Smooth muscle cell (in vitro differentiated cells): ENCODE measurements at regions not wholly inside any gene's neighbourhood (a gene's known extent, or its start where the extent isn't known, plus 50 kb on each side); places are given as distances from the start of the nearest gene placed in this dataset.

Experiments used
- DNase-seq: peaks from one replicate; lab custom pipeline; 2025; ENCODE audit not compliant: unreplicated experiment; lab: John Stamatoyannopoulos, UW
- H2AFZ ChIP-seq: fragments of 200-600 bp; sonication (generic); 2 replicates; pipeline ENCODE4 v1.6.0; 2016; ENCODE audit warnings: antibody characterized with exemption, low read depth, mild to moderate bottlenecking
- H3F3A ChIP-seq: fragments of 200-600 bp; sonication (generic); 2 replicates; pipeline ENCODE4 v1.6.0; 2017; ENCODE audit warnings: antibody characterized with exemption, low read depth
- H3K27ac ChIP-seq: fragments of 200-600 bp; sonication (generic); 2 replicates; pipeline ENCODE4 v1.5.1; 2016; ENCODE audit warnings: low read depth, mild to moderate bottlenecking
- H3K27me3 ChIP-seq: fragments of 200-600 bp; sonication (generic); 2 replicates; pipeline ENCODE4 v1.6.1; 2016; ENCODE audit warnings: low read depth, mild to moderate bottlenecking
- H3K36me3 ChIP-seq: fragments of 200-600 bp; sonication (generic); 2 replicates; pipeline ENCODE4 v1.5.1; 2016; ENCODE audit warnings: low read depth
- H3K4me1 ChIP-seq: fragments of 200-600 bp; sonication (generic); 2 replicates; pipeline ENCODE4 v1.5.1; 2016; ENCODE audit warnings: low read depth
- H3K4me2 ChIP-seq: fragments of 200-600 bp; sonication (generic); 2 replicates; pipeline ENCODE4 v1.6.0; 2016; ENCODE audit warnings: mild to moderate bottlenecking
- H3K4me3 ChIP-seq: fragments of 200-600 bp; sonication (generic); 2 replicates; pipeline ENCODE4 v1.5.1; 2016; ENCODE audit warnings: mild to moderate bottlenecking
- H3K79me2 ChIP-seq: fragments of 200-600 bp; sonication (generic); 2 replicates; pipeline ENCODE4 v1.6.0; 2016; ENCODE audit warnings: low read depth, mild to moderate bottlenecking
- H3K9ac ChIP-seq: fragments of 200-600 bp; sonication (generic); 2 replicates; pipeline ENCODE4 v1.6.0; 2016; ENCODE audit warnings: low read depth
- H3K9me3 ChIP-seq: fragments of 200-600 bp; sonication (generic); replicated peaks from 2 replicates; pipeline ENCODE4 v1.5.1; 2016; ENCODE audit warnings: low read depth
- H4K20me1 ChIP-seq: fragments of 200-600 bp; sonication (generic); 2 replicates; pipeline ENCODE4 v1.6.0; 2016; ENCODE audit warnings: low read depth
- WGBS: methylation state at CpG from one replicate; pipeline ENCODE4 v1.1.7; 2016; ENCODE audit warnings: low lambda C conversion rate; 5-methylcytosine and 5-hydroxymethylcytosine counted together
- TF ChIP-seq, protein P1 (sequence below): fragments of 200-600 bp; sonication (generic); IDR thresholded peaks from 2 replicates; pipeline ENCODE4 v1.5.1; 2017; ENCODE audit warnings: borderline replicate concordance, mild to moderate bottlenecking, antibody characterized with exemption; ENCODE audit not compliant: insufficient read depth, poor library complexity, severe bottlenecking

DNA sequence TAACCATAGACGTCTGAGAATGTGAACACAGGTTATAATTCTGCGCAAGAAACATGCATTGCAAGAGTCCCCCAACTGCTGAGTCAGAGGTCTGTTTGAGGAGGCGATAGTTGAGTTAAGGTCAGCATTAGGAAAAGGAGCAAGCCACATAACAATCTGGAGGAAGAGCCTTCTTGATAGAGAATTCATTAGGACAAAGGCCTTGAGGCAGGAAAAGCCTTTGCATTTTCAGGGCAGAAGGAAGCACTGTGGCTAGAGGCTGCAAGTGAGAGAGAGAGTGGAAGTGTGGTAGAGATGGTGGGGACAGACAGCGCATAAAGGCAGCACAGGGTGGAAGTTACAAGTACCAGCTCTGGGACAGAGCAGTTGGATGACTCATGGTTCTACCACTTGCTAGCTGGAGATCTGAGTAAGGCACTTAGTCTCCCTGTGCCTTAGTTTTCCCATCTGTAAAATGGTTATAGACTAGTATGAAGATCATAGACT, 125.8 kb upstream of the LNX1 start:
- H4K20me1 ChIP-seq, result no peaks in the 10 kb centered on the region
- no peak overlapping the region for H3K4me3 ChIP-seq
- no peaks in the 10 kb centered on the region for H3K4me1 ChIP-seq
- H3K9me3 ChIP-seq, result no peaks in the 10 kb centered on the region
- no peak for DNase-seq
- no peaks in the 10 kb centered on the region for H3K27me3 ChIP-seq
- peak overlapping the region; percentile 66 for H3K27ac ChIP-seq
- no peak overlapping the region for H2AFZ ChIP-seq
- peaks cover 5% of the 10 kb centered on the region for H3F3A ChIP-seq
- H3K9ac ChIP-seq, result no peak overlapping the region
- TF ChIP-seq, protein P1, sequence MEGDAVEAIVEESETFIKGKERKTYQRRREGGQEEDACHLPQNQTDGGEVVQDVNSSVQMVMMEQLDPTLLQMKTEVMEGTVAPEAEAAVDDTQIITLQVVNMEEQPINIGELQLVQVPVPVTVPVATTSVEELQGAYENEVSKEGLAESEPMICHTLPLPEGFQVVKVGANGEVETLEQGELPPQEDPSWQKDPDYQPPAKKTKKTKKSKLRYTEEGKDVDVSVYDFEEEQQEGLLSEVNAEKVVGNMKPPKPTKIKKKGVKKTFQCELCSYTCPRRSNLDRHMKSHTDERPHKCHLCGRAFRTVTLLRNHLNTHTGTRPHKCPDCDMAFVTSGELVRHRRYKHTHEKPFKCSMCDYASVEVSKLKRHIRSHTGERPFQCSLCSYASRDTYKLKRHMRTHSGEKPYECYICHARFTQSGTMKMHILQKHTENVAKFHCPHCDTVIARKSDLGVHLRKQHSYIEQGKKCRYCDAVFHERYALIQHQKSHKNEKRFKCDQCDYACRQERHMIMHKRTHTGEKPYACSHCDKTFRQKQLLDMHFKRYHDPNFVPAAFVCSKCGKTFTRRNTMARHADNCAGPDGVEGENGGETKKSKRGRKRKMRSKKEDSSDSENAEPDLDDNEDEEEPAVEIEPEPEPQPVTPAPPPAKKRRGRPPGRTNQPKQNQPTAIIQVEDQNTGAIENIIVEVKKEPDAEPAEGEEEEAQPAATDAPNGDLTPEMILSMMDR, result no peak
- H3K36me3 ChIP-seq, result no peaks in the 10 kb centered on the region
- H3K4me2 ChIP-seq, result peak overlapping the region; percentile 23
- WGBS, result 33% methylated on average over 4 of the region's 4 CpGs
- no peaks in the 10 kb centered on the region for H3K79me2 ChIP-seq

DNA sequence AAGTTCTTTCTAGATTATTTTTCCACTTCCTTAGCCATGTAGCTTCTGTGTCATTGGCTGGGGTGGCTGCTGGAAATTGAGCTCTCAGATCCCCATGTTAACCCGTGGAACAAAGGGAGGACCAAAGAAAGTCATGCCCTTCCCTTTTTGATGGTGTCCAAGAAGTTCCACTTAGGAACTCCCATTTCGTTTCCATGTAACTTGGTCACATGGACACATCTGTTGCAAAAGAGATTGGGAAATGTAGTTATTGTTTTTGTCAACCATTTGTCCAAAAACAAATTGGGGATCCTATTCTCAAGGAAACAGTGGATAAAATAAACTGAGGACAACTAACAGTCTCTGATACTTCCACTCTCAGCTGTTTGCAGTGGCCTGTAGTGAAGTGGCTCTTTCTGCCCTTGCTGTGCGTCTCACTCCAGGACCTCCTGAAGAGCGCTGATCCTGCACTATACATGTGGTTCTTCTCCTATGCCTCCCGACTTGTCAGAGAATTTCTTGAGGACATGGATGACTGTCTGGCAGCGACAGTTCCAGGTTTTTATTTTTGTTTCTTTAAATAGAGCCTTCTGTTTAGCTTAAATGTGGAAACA, 125.3 kb upstream of the LNX1 start:
- Histone ChIP-seq H3K79me2 (no peaks in the 10 kb centered on the region), H3K4me1 (no peaks in the 10 kb centered on the region), H3K9me3 (no peaks in the 10 kb centered on the region), H3K4me3 (no peak overlapping the region), H3K4me2 (peak overlapping the region; percentile 23), H2AFZ (peak overlapping the region; percentile 4), H3K27ac (peak overlapping the region; percentile 66), H3K9ac (no peak overlapping the region), H3K36me3 (no peaks in the 10 kb centered on the region), H4K20me1 (no peaks in the 10 kb centered on the region), H3F3A (peaks cover 5% of the 10 kb centered on the region), H3K27me3 (no peaks in the 10 kb centered on the region)
- 44% methylated on average over 6 of the region's 6 CpGs for WGBS
- DNase-seq, result no peak
- TF ChIP-seq, protein P1, result no peak

DNA sequence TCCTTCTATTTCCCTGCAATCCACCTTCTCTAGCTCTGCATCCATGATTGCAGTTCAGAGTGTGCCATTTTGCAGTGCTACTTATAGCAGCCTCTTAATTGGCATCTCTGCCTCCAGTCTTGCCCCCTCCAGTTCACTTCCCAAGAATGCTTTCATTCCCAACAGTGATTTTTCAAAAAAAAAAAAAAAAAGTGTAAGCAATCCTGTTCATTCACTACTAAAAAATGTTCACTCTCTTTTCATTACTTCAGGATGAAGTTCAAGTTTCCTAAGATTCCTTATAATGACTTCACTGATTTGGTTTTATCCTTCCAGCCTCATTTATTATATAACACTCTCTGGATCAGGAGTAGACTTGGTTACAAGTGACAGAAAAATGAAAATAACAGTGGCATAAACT, 124.7 kb upstream of the LNX1 start:
- Histone ChIP-seq H3K27me3 (no peaks in the 10 kb centered on the region), H3K4me2 (peak overlapping the region; percentile 23), H3K27ac (peak overlapping the region; percentile 66)

More for the DNA sequence above, 124.7 kb upstream of the LNX1 start:
- H3K4me1 ChIP-seq, result no peaks in the 10 kb centered on the region
- no peaks in the 10 kb centered on the region for H3K36me3 ChIP-seq
- H3K9ac ChIP-seq, result no peak overlapping the region
- H3F3A ChIP-seq, result peaks cover 5% of the 10 kb centered on the region
- H3K4me3 ChIP-seq, result no peak overlapping the region
- TF ChIP-seq, protein P1, result no peak
- no peak for DNase-seq
- no peaks in the 10 kb centered on the region for H3K9me3 ChIP-seq
- no peak overlapping the region for H2AFZ ChIP-seq
- no peaks in the 10 kb centered on the region for H3K79me2 ChIP-seq
- no peaks in the 10 kb centered on the region for H4K20me1 ChIP-seq
